Psoas muscle (tissue), 7 donors: ENCODE measurements at regions not wholly inside any gene's neighbourhood (a gene's known extent, or its start where the extent isn't known, plus 50 kb on each side); places are given as distances from the start of the nearest gene placed in this dataset.

Experiments
- ATAC-seq, 4 donors: fragments of 200-7000 bp; cut with Tn5 transposase; one replicate each; pipeline ENCODE4 v1.9.1; 2020; ENCODE audit warnings: moderate library complexity in 3 of 4, mild to moderate bottlenecking in 2 of 4
- DNase-seq, 2 donors: peaks; one replicate each; pipeline ENCODE4 v3.0.0-alpha.2; 2020
- H3K27ac ChIP-seq: fragments of 200-600 bp; one replicate; pipeline ENCODE4 v1.8.0; 2022
- H3K27me3 ChIP-seq, 3 donors: fragments of 200-600 bp in 1 of 3; one replicate each; pipeline versions ENCODE4 v1.6.1 to v1.8.0; 2013 to 2022; ENCODE audit warnings: low read length in 2 of 3, mild to moderate bottlenecking in 2 of 3, moderate library complexity in 1 of 3; ENCODE audit not compliant: insufficient read depth in 3 of 3
- H3K36me3 ChIP-seq, 2 donors: fragments of 200-600 bp in 1 of 2; one replicate each; pipeline versions ENCODE4 v1.6.1 to v1.8.0; 2013 to 2022; ENCODE audit warnings: low read depth in 1 of 2, mild to moderate bottlenecking in 1 of 2, moderate library complexity in 1 of 2; ENCODE audit not compliant: insufficient read depth in 1 of 2
- H3K4me1 ChIP-seq: fragments of 200-600 bp; one replicate; pipeline ENCODE4 v1.8.0; 2022
- H3K4me3 ChIP-seq: fragments of 200-600 bp; one replicate; pipeline ENCODE4 v1.8.0; 2022; ENCODE audit warnings: mild to moderate bottlenecking
- H3K9me3 ChIP-seq: fragments of 200-600 bp; one replicate; pipeline ENCODE4 v1.8.0; 2022
- CTCF ChIP-seq: fragments of 200-600 bp; IDR thresholded peaks from one replicate; pipeline ENCODE4 v1.8.0; 2022; ENCODE audit warnings: antibody characterized with exemption
- WGBS, 3 donors: extraction: QIAGEN DNeasy Blood & Tissue Kit; methylation state at CpG; one replicate each; pipeline versions ENCODE4 v1.1.6 to v1.1.7; 2013; 5-methylcytosine and 5-hydroxymethylcytosine counted together
- intact Hi-C, 2 donors: fragments of 100-400 bp; cut with DNase I; formaldehyde crosslinking; loops; one replicate each; pipeline versions ENCODE4 v1.11.0 to v1.14.2; 2022
- donor health status: healthy with polysubstance abuse.
- donor health status: DM: no; HTN: no; CAD: no; lungs with moderate emphysema.
- donor health status: Bipolar disorder and iron deficiency.
- donor health status: healthy.
- donor health status: DM: yes; HTN: yes; CAD: no.
- donor health status: DM: no; HTN: no; CAD: no.
- donor health status: DM: yes; HTN: yes; CAD: no.

GRCh38 chr6:103264020-103264419 lies 1595.7 kb downstream of the HACE1 start:
- Histone ChIP-seq H3K4me1 (no peaks in the 10 kb centered on the region), H3K27ac (no peak overlapping the region), H3K27me3 (no peaks in the 10 kb centered on the region), H3K4me3 (no peak overlapping the region), H3K36me3 (no peaks in the 10 kb centered on the region), H3K9me3 (no peaks in the 10 kb centered on the region)
- TF ChIP-seq CTCF, result no peak
- ATAC-seq (no peak), DNase-seq (no peak)
- 83 to 86% (median 85%) methylated on average over 9 of the region's 9 CpGs for WGBS, 3 donors
- intact Hi-C loops, result no loop called here

- peaks cover 9% of the 10 kb centered on the region for H3K9me3 ChIP-seq
- 58 to 68% (median 67%) methylated on average over 2 of the region's 2 CpGs for WGBS, 3 donors
- H3K4me1 ChIP-seq, result no peaks in the 10 kb centered on the region
- no peak overlapping the region for H3K4me3 ChIP-seq
- H3K36me3 ChIP-seq, result no peaks in the 10 kb centered on the region
- intact Hi-C loops, result no loop called here
- DNase-seq, result no peak
- no peaks in the 10 kb centered on the region for H3K27me3 ChIP-seq
- TF ChIP-seq CTCF, result no peak
- peak; percentile 63 to 82 (median 66) for ATAC-seq
- H3K27ac ChIP-seq, result no peak overlapping the region
Measured at GRCh38 chr6:103255132-103255531, 1604.6 kb downstream of the HACE1 start.

- no peak for ATAC-seq
- Histone ChIP-seq H3K9me3 (no peaks in the 10 kb centered on the region), H3K27ac (no peak overlapping the region), H3K4me3 (no peak overlapping the region), H3K36me3 (no peaks in the 10 kb centered on the region), H3K4me1 (no peaks in the 10 kb centered on the region), H3K27me3 (no peaks in the 10 kb centered on the region)
- DNase-seq, result no peak
- TF ChIP-seq CTCF, result no peak
- intact Hi-C loops, result no loop called here
Measured at GRCh38 chr6:103236923-103237322, 1622.8 kb downstream of the HACE1 start.

- Histone ChIP-seq H3K4me1 (no peaks in the 10 kb centered on the region), H3K27me3 (no peaks in the 10 kb centered on the region), H3K9me3 (peaks cover 10% of the 10 kb centered on the region), H3K27ac (no peak overlapping the region), H3K36me3 (no peaks in the 10 kb centered on the region), H3K4me3 (no peak overlapping the region)
- DNase-seq, result no peak
- no peak for ATAC-seq
- TF ChIP-seq CTCF, result no peak
- intact Hi-C loops, result no loop called here
Measured at GRCh38 chr6:103231181-103231580, 1628.5 kb downstream of the HACE1 start.

GRCh38 chr6:103215847-103216246 lies 1643.9 kb downstream of the HACE1 start:
- Histone ChIP-seq H3K27ac (no peak overlapping the region), H3K27me3 (no peaks in the 10 kb centered on the region), H3K9me3 (no peaks in the 10 kb centered on the region), H3K4me1 (no peaks in the 10 kb centered on the region), H3K36me3 (no peaks in the 10 kb centered on the region), H3K4me3 (no peak overlapping the region)
- intact Hi-C loops, result no loop called here
- DNase-seq (no peak), ATAC-seq (peak in 1 of 4 donors; percentile 27)
- TF ChIP-seq CTCF, result no peak
